ENCODE measurements at regions not wholly inside any gene's neighbourhood (a gene's known extent, or its start where the extent isn't known, plus 50 kb on each side); places are given as distances from the start of the nearest gene placed in this dataset.

DNA sequence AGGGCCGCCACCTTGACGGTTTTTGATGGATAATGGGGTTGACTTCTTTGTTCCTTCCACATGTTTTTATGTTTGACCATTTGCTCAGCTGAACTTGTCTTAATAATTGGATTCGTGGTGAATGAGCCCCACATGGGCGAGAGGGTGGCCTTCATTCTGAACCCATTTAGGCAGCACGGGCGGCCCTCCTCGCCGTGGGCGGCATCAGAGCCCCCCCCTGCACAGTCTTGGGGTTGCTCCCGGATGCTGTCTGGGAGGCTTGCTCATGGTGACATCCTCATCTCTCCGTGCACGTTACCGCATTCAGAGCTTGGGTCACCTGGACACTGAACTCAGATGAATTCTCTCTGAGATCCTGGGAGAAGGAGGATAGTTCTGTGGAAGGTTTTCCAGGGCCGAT lies 172.3 kb upstream of the OSBPL11 start:
- no peak for TF ChIP-seq POLR2A (IDR thresholded peaks at IDR 0.05)
- no peak for TF ChIP-seq CTCF (IDR thresholded peaks at IDR 0.05)
